Astrocyte of the cerebellum (primary cell): ENCODE measurements at regions not wholly inside any gene's neighbourhood (a gene's known extent, or its start where the extent isn't known, plus 50 kb on each side); places are given as distances from the start of the nearest gene placed in this dataset.

Experiments
- DNase-seq: peaks from one replicate; pipeline ENCODE4 v3.0.0-alpha.2; 2011; ENCODE audit warnings: low read depth
- H3K4me3 ChIP-seq: 2 replicates; pipeline ENCODE4 v1.5.1; 2011; ENCODE audit warnings: mild to moderate bottlenecking, low read depth, low read length, moderate library complexity
- in situ Hi-C: cut with HindIII; loops from 2 replicates; pipeline ENCODE4 v1.10.0; 2017; ENCODE audit warnings: low sequenced_read_pairs
- TF ChIP-seq, protein P1 (sequence below): IDR thresholded peaks from 2 replicates; pipeline ENCODE4 v1.5.1; 2012; ENCODE audit warnings: low read length, low read depth, moderate library complexity, mild to moderate bottlenecking; ENCODE audit errors: missing control alignments

DNA sequence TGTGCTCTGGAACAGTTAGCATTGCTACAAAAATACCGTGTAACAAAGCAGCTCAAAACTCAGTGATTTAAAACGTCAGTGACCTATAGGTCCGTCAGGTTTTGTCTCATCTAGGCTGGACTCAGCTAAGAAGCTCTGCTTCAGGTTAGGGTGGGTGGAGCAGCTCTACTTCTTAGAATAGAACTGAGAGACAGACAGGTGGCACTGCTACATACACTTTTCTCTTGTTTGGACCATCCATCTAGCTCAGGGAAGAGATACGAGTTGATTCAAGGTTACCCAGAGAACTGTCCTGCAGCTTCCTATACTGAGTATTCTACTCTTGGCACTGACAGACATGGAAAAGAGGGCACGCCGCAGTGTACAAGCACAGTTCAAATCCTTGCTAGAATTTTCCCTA, 456.1 kb downstream of the IGSF11 start:
- no peak overlapping the region for H3K4me3 ChIP-seq
- in situ Hi-C loops = no loop called here
- TF ChIP-seq, protein P1, sequence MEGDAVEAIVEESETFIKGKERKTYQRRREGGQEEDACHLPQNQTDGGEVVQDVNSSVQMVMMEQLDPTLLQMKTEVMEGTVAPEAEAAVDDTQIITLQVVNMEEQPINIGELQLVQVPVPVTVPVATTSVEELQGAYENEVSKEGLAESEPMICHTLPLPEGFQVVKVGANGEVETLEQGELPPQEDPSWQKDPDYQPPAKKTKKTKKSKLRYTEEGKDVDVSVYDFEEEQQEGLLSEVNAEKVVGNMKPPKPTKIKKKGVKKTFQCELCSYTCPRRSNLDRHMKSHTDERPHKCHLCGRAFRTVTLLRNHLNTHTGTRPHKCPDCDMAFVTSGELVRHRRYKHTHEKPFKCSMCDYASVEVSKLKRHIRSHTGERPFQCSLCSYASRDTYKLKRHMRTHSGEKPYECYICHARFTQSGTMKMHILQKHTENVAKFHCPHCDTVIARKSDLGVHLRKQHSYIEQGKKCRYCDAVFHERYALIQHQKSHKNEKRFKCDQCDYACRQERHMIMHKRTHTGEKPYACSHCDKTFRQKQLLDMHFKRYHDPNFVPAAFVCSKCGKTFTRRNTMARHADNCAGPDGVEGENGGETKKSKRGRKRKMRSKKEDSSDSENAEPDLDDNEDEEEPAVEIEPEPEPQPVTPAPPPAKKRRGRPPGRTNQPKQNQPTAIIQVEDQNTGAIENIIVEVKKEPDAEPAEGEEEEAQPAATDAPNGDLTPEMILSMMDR = no peak
- DNase-seq = no peak

DNA sequence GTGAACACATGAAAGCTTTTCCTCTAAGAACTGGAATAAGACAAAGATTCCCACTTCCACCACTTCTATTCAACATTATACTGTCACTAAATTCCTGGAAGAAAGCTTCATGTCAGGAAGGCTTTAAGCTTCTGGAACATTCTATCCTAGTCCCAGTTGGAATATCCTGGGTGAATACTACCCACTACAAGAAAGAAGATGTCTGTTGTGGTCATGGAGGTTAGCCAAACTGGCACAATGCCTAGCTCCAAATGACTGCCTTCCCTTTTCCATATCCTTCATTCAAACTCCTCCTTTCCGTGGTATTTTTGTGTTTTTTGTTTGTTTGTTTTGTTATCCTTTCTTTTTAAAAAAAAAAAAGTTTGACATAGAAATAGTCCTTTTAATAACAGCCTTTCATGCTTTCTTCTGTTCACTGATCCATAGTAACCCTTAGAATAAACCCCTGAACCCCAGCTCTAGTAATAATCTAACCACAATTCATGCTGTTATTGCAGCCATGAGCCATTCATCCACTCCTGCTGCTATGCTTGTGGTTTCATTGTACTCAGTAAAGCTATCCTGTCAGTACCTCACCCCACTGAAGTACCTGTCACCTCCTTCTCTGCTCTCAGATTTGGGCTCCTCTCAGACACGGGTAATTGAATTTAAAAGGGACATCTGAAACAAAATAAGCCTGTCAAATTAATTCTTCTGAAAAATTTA, 447.5 kb downstream of the IGSF11 start:
- no peak overlapping the region for H3K4me3 ChIP-seq
- in situ Hi-C loops = no loop called here
- TF ChIP-seq, protein P1 = no peak
- no peak for DNase-seq

DNA sequence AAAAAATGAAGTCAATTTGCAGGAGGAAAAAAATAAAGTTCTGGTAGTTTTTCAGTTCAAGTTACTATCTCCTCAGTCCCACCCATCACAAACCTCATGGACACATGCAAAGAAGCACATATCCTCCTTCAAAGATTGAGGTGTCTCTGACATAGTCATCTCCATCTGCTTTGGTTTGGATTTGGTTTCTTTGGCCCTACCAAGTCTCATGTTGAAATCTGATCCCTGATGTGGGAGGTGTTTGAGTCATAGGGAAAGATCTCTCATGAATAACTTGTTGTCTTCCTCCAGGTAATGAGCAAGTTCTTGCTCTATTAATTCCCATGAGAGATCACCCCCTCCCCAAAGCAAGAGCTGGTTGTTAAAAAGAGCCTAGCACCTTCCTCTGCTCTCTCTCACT, 446.8 kb downstream of the IGSF11 start:
- TF ChIP-seq, protein P1 = no peak
- DNase-seq = no peak
- H3K4me3 ChIP-seq = no peak overlapping the region
- in situ Hi-C loops = no loop called here

DNA sequence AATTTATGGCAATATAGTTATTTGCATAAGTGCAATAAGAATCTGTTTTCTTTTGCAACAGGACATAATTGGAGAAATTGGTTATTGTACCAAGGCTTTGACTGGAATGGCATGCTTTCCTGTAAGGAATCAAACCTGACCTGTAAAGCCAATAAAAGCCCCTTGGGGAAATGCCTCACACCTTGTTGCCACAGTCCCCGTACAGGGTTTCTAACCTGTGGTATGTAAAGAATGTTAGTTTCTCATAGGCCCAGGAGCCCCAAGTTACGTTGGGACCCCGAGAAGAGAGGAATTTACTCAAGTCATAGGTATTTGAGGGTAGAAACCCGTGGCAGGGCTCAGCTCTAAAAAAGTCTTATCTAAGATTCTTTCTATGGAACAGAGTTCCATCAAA, 441.4 kb downstream of the IGSF11 start:
- no peak overlapping the region for H3K4me3 ChIP-seq
- in situ Hi-C loops = no loop called here
- TF ChIP-seq, protein P1 = no peak
- DNase-seq = no peak

DNA sequence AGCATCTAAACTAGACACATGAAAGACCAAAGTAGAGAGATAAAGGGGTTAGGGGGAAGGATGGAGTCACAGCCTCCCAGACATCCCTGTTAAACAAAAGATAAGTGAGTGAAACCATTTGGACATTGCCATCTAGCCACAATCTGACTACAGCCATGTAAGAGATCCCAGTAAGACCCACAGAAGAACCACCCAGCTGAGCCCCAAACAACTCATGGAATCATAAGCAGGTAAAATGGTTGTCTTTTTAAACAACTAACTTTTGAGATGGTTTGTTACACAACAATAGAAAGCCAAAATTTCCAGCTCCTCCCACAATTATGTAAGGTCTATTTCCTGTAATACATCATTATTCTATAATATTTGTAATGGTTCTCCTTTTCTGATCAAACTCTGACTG, 437.5 kb downstream of the IGSF11 start:
- H3K4me3 ChIP-seq = no peak overlapping the region
- DNase-seq = no peak
- TF ChIP-seq, protein P1 = no peak
- in situ Hi-C loops = no loop called here

DNA sequence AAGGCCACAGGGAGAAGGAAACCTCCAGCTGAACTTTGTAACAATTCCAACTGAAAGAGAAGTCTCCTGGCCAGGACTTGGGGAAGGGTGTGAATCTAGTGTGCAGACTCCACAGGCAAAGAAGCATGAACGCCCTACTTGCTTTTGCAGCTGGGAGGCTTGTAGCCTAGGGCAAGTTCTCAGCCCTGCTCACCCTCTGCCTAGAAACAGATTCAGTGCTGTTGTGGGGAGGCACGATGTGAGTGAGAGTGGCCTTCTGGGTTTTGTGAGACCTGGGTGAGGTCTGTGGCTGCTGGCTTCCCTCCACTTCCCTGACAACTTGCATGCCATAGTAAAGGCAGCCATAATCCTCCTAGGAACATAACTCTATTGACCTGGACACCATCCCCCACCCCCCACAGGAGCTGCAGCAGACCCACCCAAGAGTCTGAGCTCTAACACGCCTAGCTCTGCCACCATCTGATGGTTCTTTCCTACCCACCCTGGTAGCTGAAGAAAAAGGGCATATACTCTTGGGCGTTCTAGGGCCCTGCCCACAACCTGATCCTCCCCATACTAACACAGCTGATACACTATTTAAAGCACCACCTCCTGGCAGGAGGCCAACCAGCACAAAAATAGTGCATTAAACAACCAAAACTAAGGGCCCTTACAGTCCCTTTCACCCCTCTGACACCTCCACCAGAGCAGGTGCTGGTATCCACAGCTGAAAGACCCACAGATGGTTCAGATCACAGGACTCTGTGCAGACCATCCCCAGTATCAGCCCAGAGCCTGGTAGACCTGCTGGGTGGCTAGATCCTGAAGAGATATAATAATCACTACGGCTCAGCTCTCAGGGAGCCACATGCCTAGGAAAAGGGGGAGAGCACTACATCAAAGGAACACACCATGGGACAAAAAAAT, 426.5 kb downstream of the IGSF11 start:
- in situ Hi-C loops = no loop called here
- no peak overlapping the region for H3K4me3 ChIP-seq
- TF ChIP-seq, protein P1 = no peak
- DNase-seq = no peak
